SK-N-SH treated with all-trans-retinoic acid at 6 μM for 48 hours (cell line): ENCODE measurements at regions not wholly inside any gene's neighbourhood (a gene's known extent, or its start where the extent isn't known, plus 50 kb on each side); places are given as distances from the start of the nearest gene placed in this dataset.

Source experiments
- ATAC-seq: fragments of 200-7000 bp; cut with Tn5 transposase; 3 replicates; pipeline ENCODE4 v1.9.1; 2020; ENCODE audit warnings: mild to moderate bottlenecking, moderate library complexity
- ARNTL ChIP-seq: fragments of 450-650 bp; formaldehyde crosslinking; IDR thresholded peaks from 2 replicates; pipeline ENCODE4 v1.5.0; 2020; ENCODE audit warnings: low read depth, mild to moderate bottlenecking, moderate library complexity, borderline replicate concordance
- BACH2 ChIP-seq: fragments of 250-450 bp; sonication (Bioruptor Pico); IDR thresholded peaks from 2 replicates; pipeline ENCODE4 v1.9.0; 2021; ENCODE audit warnings: mild to moderate bottlenecking, borderline replicate concordance
- CSDC2 ChIP-seq: fragments of 250-450 bp; sonication (Bioruptor Pico); IDR thresholded peaks from 2 replicates; pipeline ENCODE4 v1.5.0; 2020; ENCODE audit warnings: mild to moderate bottlenecking, moderate library complexity
- ESRRG ChIP-seq: fragments of 250-450 bp; sonication (Bioruptor Pico); IDR thresholded peaks from 2 replicates; pipeline ENCODE4 v1.6.1; 2021; ENCODE audit warnings: mild to moderate bottlenecking
- GLIS3 ChIP-seq: fragments of 250-450 bp; sonication (Bioruptor Pico); IDR thresholded peaks from 2 replicates; pipeline ENCODE4 v1.5.0; 2020; ENCODE audit warnings: mild to moderate bottlenecking, moderate library complexity
- ISL1 ChIP-seq: fragments of 250-450 bp; sonication (Bioruptor Pico); IDR thresholded peaks from 2 replicates; pipeline ENCODE4 v2.1.2; 2022; ENCODE audit warnings: mild to moderate bottlenecking, moderate library complexity
- OSR1 ChIP-seq: fragments of 250-450 bp; sonication (Bioruptor Pico); IDR thresholded peaks from 2 replicates; pipeline ENCODE4 v1.8.0; 2022; ENCODE audit warnings: moderate library complexity, mild to moderate bottlenecking, inconsistent platforms
- PPARA ChIP-seq: fragments of 250-450 bp; sonication (Bioruptor Pico); IDR thresholded peaks from 2 replicates; pipeline ENCODE4 v1.5.0; 2020; ENCODE audit warnings: mild to moderate bottlenecking, borderline replicate concordance
- SNAI2 ChIP-seq: fragments of 250-450 bp; sonication (Bioruptor Pico); IDR thresholded peaks from 2 replicates; pipeline ENCODE4 v1.5.0; 2020; ENCODE audit warnings: mild to moderate bottlenecking, moderate library complexity
- TCF4 ChIP-seq: fragments of 250-450 bp; sonication (Bioruptor Pico); IDR thresholded peaks from 2 replicates; pipeline ENCODE4 v1.8.0; 2021; ENCODE audit warnings: mild to moderate bottlenecking, moderate library complexity, borderline replicate concordance
- TOX ChIP-seq: fragments of 250-450 bp; sonication (Bioruptor Pico); IDR thresholded peaks from 2 replicates; pipeline ENCODE4 v1.8.0; 2021; ENCODE audit warnings: mild to moderate bottlenecking, moderate library complexity, borderline replicate concordance
- ZC3H10 ChIP-seq: fragments of 250-450 bp; sonication (Bioruptor Pico); IDR thresholded peaks from 2 replicates; pipeline ENCODE4 v1.5.1; 2021; ENCODE audit warnings: mild to moderate bottlenecking, moderate library complexity
- ZFP3 ChIP-seq: fragments of 250-450 bp; sonication (Bioruptor Pico); IDR thresholded peaks from 2 replicates; pipeline ENCODE4 v1.5.0; 2020; ENCODE audit warnings: mild to moderate bottlenecking, moderate library complexity
- ZFP30 ChIP-seq: fragments of 450-650 bp; formaldehyde crosslinking; IDR thresholded peaks from 2 replicates; pipeline ENCODE4 v1.5.0; 2022; ENCODE audit warnings: mild to moderate bottlenecking, moderate library complexity
- ZNF565 ChIP-seq: fragments of 450-650 bp; formaldehyde crosslinking; conservative IDR thresholded peaks from 2 replicates; pipeline ENCODE4 v1.5.0; 2020; ENCODE audit warnings: low read depth, mild to moderate bottlenecking, moderate library complexity
- ZNF70 ChIP-seq: fragments of 450-650 bp; formaldehyde crosslinking; IDR thresholded peaks from 2 replicates; pipeline ENCODE4 v1.5.0; 2020; ENCODE audit warnings: mild to moderate bottlenecking, moderate library complexity
- ZNF8 ChIP-seq: fragments of 450-650 bp; formaldehyde crosslinking; IDR thresholded peaks from 2 replicates; pipeline ENCODE4 v1.5.0; 2020; ENCODE audit warnings: mild to moderate bottlenecking, moderate library complexity
- TF ChIP-seq, protein P1 (sequence below): fragments of 250-450 bp; sonication (Bioruptor Pico); IDR thresholded peaks from 2 replicates; pipeline ENCODE4 v1.5.1; 2020; ENCODE audit warnings: low read depth, mild to moderate bottlenecking, moderate library complexity
- TF ChIP-seq, protein P2 (sequence below): fragments of 250-450 bp; sonication (Bioruptor Pico); IDR thresholded peaks from 2 replicates; pipeline ENCODE4 v1.8.0; 2021; ENCODE audit warnings: low read depth, mild to moderate bottlenecking, moderate library complexity, borderline replicate concordance
- TF ChIP-seq, protein P3 (sequence below): fragments of 250-450 bp; sonication (Bioruptor Pico); IDR thresholded peaks from 2 replicates; pipeline ENCODE4 v1.5.1; 2021; ENCODE audit warnings: mild to moderate bottlenecking, moderate library complexity
- TF ChIP-seq, protein P4 (sequence below): fragments of 250-450 bp; sonication (Bioruptor Pico); IDR thresholded peaks from 2 replicates; pipeline ENCODE4 v1.8.0; 2020; ENCODE audit warnings: mild to moderate bottlenecking, moderate library complexity, borderline replicate concordance
- TF ChIP-seq, protein P5 (sequence below): fragments of 250-450 bp; sonication (Bioruptor Pico); IDR thresholded peaks from 2 replicates; pipeline ENCODE4 v1.5.0; 2020; ENCODE audit warnings: mild to moderate bottlenecking, moderate library complexity

DNA sequence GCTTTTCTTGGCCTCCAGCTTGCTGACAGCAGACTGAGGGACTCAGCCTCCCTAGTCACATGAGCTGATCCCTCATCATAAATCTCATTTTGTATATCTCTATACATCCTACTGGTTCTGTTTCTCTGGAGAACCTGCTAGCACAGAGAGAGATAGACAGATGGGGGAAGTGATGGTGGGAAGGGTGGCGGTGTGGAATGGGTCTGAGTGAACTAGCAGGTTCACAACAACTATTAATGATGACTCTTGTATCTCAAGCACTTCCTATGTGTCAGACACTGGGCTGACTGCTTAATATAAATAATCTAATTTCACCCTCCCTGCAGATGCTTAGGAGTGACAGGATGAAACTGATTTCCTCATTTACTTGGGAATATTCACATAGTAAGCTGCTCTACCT is 106.9 kb upstream of the TLE3 start:
- TF ChIP-seq, protein P1, sequence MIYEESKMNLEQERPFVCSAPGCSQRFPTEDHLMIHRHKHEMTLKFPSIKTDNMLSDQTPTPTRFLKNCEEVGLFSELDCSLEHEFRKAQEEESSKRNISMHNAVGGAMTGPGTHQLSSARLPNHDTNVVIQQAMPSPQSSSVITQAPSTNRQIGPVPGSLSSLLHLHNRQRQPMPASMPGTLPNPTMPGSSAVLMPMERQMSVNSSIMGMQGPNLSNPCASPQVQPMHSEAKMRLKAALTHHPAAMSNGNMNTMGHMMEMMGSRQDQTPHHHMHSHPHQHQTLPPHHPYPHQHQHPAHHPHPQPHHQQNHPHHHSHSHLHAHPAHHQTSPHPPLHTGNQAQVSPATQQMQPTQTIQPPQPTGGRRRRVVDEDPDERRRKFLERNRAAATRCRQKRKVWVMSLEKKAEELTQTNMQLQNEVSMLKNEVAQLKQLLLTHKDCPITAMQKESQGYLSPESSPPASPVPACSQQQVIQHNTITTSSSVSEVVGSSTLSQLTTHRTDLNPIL (CRISPR knock-in tag) = no peak
- TF ChIP-seq, protein P2, sequence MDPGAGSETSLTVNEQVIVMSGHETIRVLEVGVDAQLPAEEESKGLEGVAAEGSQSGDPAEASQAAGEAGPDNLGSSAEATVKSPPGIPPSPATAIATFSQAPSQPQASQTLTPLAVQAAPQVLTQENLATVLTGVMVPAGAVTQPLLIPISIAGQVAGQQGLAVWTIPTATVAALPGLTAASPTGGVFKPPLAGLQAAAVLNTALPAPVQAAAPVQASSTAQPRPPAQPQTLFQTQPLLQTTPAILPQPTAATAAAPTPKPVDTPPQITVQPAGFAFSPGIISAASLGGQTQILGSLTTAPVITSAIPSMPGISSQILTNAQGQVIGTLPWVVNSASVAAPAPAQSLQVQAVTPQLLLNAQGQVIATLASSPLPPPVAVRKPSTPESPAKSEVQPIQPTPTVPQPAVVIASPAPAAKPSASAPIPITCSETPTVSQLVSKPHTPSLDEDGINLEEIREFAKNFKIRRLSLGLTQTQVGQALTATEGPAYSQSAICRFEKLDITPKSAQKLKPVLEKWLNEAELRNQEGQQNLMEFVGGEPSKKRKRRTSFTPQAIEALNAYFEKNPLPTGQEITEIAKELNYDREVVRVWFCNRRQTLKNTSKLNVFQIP (CRISPR knock-in tag) = no peak
- TF ChIP-seq, protein P3, sequence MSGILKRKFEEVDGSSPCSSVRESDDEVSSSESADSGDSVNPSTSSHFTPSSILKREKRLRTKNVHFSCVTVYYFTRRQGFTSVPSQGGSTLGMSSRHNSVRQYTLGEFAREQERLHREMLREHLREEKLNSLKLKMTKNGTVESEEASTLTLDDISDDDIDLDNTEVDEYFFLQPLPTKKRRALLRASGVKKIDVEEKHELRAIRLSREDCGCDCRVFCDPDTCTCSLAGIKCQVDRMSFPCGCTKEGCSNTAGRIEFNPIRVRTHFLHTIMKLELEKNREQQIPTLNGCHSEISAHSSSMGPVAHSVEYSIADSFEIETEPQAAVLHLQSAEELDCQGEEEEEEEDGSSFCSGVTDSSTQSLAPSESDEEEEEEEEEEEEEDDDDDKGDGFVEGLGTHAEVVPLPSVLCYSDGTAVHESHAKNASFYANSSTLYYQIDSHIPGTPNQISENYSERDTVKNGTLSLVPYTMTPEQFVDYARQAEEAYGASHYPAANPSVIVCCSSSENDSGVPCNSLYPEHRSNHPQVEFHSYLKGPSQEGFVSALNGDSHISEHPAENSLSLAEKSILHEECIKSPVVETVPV = no peak
- TF ChIP-seq GLIS3 (no peak), ISL1 (no peak), ZC3H10 (CRISPR knock-in tag) (no peak), ZNF70 (no peak), TCF4 (CRISPR knock-in tag) (no peak), ESRRG (CRISPR knock-in tag) (no peak), ZNF8 (no peak), ARNTL (no peak), BACH2 (CRISPR knock-in tag) (no peak), OSR1 (no peak), SNAI2 (no peak), ZFP30 (CRISPR knock-in tag) (no peak), TOX (CRISPR knock-in tag) (no peak), ZFP3 (CRISPR knock-in tag) (no peak)
- TF ChIP-seq, protein P4, sequence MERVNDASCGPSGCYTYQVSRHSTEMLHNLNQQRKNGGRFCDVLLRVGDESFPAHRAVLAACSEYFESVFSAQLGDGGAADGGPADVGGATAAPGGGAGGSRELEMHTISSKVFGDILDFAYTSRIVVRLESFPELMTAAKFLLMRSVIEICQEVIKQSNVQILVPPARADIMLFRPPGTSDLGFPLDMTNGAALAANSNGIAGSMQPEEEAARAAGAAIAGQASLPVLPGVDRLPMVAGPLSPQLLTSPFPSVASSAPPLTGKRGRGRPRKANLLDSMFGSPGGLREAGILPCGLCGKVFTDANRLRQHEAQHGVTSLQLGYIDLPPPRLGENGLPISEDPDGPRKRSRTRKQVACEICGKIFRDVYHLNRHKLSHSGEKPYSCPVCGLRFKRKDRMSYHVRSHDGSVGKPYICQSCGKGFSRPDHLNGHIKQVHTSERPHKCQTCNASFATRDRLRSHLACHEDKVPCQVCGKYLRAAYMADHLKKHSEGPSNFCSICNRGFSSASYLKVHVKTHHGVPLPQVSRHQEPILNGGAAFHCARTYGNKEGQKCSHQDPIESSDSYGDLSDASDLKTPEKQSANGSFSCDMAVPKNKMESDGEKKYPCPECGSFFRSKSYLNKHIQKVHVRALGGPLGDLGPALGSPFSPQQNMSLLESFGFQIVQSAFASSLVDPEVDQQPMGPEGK (CRISPR knock-in tag) = no peak
- peak; percentile 31; the same call in 1 of the 3 replicates for ATAC-seq

DNA sequence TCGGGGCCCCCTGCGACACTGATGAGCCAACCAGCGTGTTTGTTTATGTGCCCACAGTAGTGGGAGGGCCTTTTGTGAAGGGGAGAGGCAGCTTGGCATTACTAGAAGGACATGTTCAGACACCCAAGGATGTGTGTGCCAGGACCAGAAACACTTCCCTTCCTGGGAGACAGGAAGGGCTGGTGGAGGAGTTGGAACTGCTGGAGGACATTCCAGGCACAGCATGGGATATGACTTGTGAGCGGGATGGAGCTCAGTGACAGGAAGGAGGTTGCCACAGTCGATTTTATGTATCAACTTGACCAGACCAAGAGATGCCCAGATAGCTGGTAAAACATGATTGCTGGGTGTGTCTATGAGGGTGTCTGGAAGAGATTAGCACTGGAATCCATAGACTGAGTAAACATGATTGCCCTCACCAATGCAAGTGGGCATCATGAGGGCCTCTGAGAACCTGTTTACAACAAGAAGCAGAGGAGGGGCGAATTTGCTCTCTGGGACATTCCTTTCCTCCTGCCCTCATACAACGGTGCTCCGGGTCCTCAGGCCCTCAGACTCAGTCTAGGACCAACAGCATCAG is 106.4 kb upstream of the TLE3 start:
- ATAC-seq = no peak
- TF ChIP-seq, protein P2 (CRISPR knock-in tag) = no peak
- TF ChIP-seq ISL1 = no peak
- TF ChIP-seq ZC3H10 (CRISPR knock-in tag) = no peak
- TF ChIP-seq, protein P5, sequence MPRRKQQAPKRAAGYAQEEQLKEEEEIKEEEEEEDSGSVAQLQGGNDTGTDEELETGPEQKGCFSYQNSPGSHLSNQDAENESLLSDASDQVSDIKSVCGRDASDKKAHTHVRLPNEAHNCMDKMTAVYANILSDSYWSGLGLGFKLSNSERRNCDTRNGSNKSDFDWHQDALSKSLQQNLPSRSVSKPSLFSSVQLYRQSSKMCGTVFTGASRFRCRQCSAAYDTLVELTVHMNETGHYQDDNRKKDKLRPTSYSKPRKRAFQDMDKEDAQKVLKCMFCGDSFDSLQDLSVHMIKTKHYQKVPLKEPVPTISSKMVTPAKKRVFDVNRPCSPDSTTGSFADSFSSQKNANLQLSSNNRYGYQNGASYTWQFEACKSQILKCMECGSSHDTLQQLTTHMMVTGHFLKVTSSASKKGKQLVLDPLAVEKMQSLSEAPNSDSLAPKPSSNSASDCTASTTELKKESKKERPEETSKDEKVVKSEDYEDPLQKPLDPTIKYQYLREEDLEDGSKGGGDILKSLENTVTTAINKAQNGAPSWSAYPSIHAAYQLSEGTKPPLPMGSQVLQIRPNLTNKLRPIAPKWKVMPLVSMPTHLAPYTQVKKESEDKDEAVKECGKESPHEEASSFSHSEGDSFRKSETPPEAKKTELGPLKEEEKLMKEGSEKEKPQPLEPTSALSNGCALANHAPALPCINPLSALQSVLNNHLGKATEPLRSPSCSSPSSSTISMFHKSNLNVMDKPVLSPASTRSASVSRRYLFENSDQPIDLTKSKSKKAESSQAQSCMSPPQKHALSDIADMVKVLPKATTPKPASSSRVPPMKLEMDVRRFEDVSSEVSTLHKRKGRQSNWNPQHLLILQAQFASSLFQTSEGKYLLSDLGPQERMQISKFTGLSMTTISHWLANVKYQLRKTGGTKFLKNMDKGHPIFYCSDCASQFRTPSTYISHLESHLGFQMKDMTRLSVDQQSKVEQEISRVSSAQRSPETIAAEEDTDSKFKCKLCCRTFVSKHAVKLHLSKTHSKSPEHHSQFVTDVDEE = no peak
- TF ChIP-seq TOX (CRISPR knock-in tag) = no peak
- TF ChIP-seq, protein P3 = no peak
- TF ChIP-seq CSDC2 (CRISPR knock-in tag) = no peak
- TF ChIP-seq, protein P1 (CRISPR knock-in tag) = no peak
- no peak for TF ChIP-seq ZNF8
- no peak for TF ChIP-seq BACH2 (CRISPR knock-in tag)
- TF ChIP-seq PPARA (CRISPR knock-in tag) = no peak
- TF ChIP-seq ZNF70 = no peak
- TF ChIP-seq SNAI2 = no peak
- no peak for TF ChIP-seq ZNF565 (CRISPR knock-in tag)
- TF ChIP-seq ARNTL = no peak
- TF ChIP-seq, protein P4 (CRISPR knock-in tag) = no peak
- TF ChIP-seq ESRRG (CRISPR knock-in tag) = no peak
- no peak for TF ChIP-seq ZFP30 (CRISPR knock-in tag)
